ENCODE measurements at regions not wholly inside any gene's neighbourhood (a gene's known extent, or its start where the extent isn't known, plus 50 kb on each side); places are given as distances from the start of the nearest gene placed in this dataset.

- H3K4me3 Mint-ChIP-seq (ENCODE audit: unreplicated experiment) = no peak overlapping the region
- TF ChIP-seq EZH2 (IDR thresholded peaks at IDR 0.05; ENCODE audit: insufficient read depth, low read length) = no peak
- no peak for TF ChIP-seq CTCF (IDR thresholded peaks at IDR 0.05; ENCODE audit: insufficient read depth, low read depth, low read length)
- H3K4me3 ChIP-seq (ENCODE audit: insufficient read depth, low read depth, low read length) = no peak overlapping the region
- no peak overlapping the region for H3K4me2 ChIP-seq (ENCODE audit: low read length)
- H2AFZ ChIP-seq (ENCODE audit: low read depth, low read length) = no peak overlapping the region
- H3K27ac ChIP-seq (ENCODE audit: low read depth, low read length) = no peak overlapping the region
- no peaks in the 10 kb centered on the region for H3K27me3 Mint-ChIP-seq (ENCODE audit: low read depth, unreplicated experiment)
- no peak overlapping the region for H3K27ac Mint-ChIP-seq (ENCODE audit: unreplicated experiment)
- H3K36me3 Mint-ChIP-seq (ENCODE audit: low read depth, unreplicated experiment) = no peaks in the 10 kb centered on the region
- no peak overlapping the region for H3K9ac ChIP-seq (ENCODE audit: low read length)
- FAIRE-seq = no peak
- H3K4me1 Mint-ChIP-seq (ENCODE audit: low read depth, unreplicated experiment) = peaks cover 8% of the 10 kb centered on the region
- H3K4me1 ChIP-seq (ENCODE audit: insufficient read depth, low read length) = no peaks in the 10 kb centered on the region
- H3K36me3 ChIP-seq (ENCODE audit: insufficient read depth, low read length) = no peaks in the 10 kb centered on the region
- H3K27me3 ChIP-seq (ENCODE audit: insufficient read depth, low read length) = no peaks in the 10 kb centered on the region
- H3K79me2 ChIP-seq (ENCODE audit: insufficient read depth, low read length) = no peaks in the 10 kb centered on the region
- no peaks in the 10 kb centered on the region for H4K20me1 ChIP-seq (ENCODE audit: insufficient read depth, low read length)
- peak; percentile 49 for DNase-seq (ENCODE audit: low read depth)
- no peaks in the 10 kb centered on the region for H3K9me3 ChIP-seq (ENCODE audit: insufficient read depth, low read depth, low read length)
- H3K9me3 Mint-ChIP-seq (ENCODE audit: unreplicated experiment) = no peaks in the 10 kb centered on the region
These were observed 901.4 kb upstream of the API5 start for GRCh38 chr11:42410251-42410955.

GRCh38 chr11:42412590-42412989 is 899.2 kb upstream of the API5 start:
- no peak overlapping the region for H3K27ac ChIP-seq (ENCODE audit: low read depth, low read length)
- no peaks in the 10 kb centered on the region for H3K79me2 ChIP-seq (ENCODE audit: insufficient read depth, low read length)
- no peaks in the 10 kb centered on the region for H3K36me3 ChIP-seq (ENCODE audit: insufficient read depth, low read length)
- H3K4me1 ChIP-seq (ENCODE audit: insufficient read depth, low read length) = no peaks in the 10 kb centered on the region
- Mint-ChIP-seq H3K9me3 (ENCODE audit: unreplicated experiment) (no peaks in the 10 kb centered on the region), H3K4me1 (ENCODE audit: low read depth, unreplicated experiment) (peaks cover 3% of the 10 kb centered on the region), H3K36me3 (ENCODE audit: low read depth, unreplicated experiment) (no peaks in the 10 kb centered on the region), H3K27me3 (ENCODE audit: low read depth, unreplicated experiment) (no peaks in the 10 kb centered on the region), H3K27ac (ENCODE audit: unreplicated experiment) (no peak overlapping the region), H3K4me3 (ENCODE audit: unreplicated experiment) (no peak overlapping the region)
- DNase-seq (ENCODE audit: low read depth) (no peak), FAIRE-seq (no peak)
- no peak overlapping the region for H3K4me3 ChIP-seq (ENCODE audit: insufficient read depth, low read depth, low read length)
- no peak for TF ChIP-seq CTCF (IDR thresholded peaks at IDR 0.05; ENCODE audit: insufficient read depth, low read depth, low read length)
- TF ChIP-seq EZH2 (IDR thresholded peaks at IDR 0.05; ENCODE audit: insufficient read depth, low read length) = no peak
- H3K27me3 ChIP-seq (ENCODE audit: insufficient read depth, low read length) = no peaks in the 10 kb centered on the region
- H3K4me2 ChIP-seq (ENCODE audit: low read length) = no peak overlapping the region
- H3K9ac ChIP-seq (ENCODE audit: low read length) = no peak overlapping the region
- no peak overlapping the region for H2AFZ ChIP-seq (ENCODE audit: low read depth, low read length)
- H3K9me3 ChIP-seq (ENCODE audit: insufficient read depth, low read depth, low read length) = no peaks in the 10 kb centered on the region
- H4K20me1 ChIP-seq (ENCODE audit: insufficient read depth, low read length) = no peaks in the 10 kb centered on the region

DNA sequence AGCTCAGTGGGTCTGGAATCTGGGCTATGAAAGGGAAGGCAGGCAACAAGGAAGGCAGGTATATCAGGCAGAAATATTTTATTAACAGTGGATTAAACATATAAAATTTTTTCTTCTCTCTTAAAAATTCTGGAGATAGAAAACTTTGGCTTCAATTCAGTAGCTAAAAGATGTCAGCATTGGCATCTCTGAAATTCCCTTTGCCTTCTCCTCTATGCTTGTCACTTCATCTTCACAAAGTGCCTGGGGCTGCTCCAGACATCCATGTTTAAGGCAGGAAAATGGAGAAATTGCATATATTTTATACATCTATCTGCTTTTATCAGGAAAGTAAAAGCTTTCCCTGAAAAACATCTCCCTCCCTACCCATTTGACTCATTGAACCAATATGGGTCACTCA is 894.1 kb upstream of the API5 start:
- DNase-seq (ENCODE audit: low read depth) (no peak), FAIRE-seq (no peak)
- no peaks in the 10 kb centered on the region for H3K27me3 ChIP-seq (ENCODE audit: insufficient read depth, low read length)

More for the DNA sequence above, 894.1 kb upstream of the API5 start:
- no peak overlapping the region for H3K27ac ChIP-seq (ENCODE audit: low read depth, low read length)
- no peaks in the 10 kb centered on the region for H3K27me3 Mint-ChIP-seq (ENCODE audit: low read depth, unreplicated experiment)
- H3K36me3 Mint-ChIP-seq (ENCODE audit: low read depth, unreplicated experiment) = no peaks in the 10 kb centered on the region
- H3K9me3 Mint-ChIP-seq (ENCODE audit: unreplicated experiment) = no peaks in the 10 kb centered on the region
- H3K9me3 ChIP-seq (ENCODE audit: insufficient read depth, low read depth, low read length) = no peaks in the 10 kb centered on the region
- no peak for TF ChIP-seq CTCF (IDR thresholded peaks at IDR 0.05; ENCODE audit: insufficient read depth, low read depth, low read length)
- TF ChIP-seq EZH2 (IDR thresholded peaks at IDR 0.05; ENCODE audit: insufficient read depth, low read length) = no peak
- no peaks in the 10 kb centered on the region for H3K4me1 Mint-ChIP-seq (ENCODE audit: low read depth, unreplicated experiment)
- no peaks in the 10 kb centered on the region for H3K4me1 ChIP-seq (ENCODE audit: insufficient read depth, low read length)
- no peaks in the 10 kb centered on the region for H3K79me2 ChIP-seq (ENCODE audit: insufficient read depth, low read length)
- H3K9ac ChIP-seq (ENCODE audit: low read length) = no peak overlapping the region
- no peak overlapping the region for H3K4me3 ChIP-seq (ENCODE audit: insufficient read depth, low read depth, low read length)
- no peaks in the 10 kb centered on the region for H3K36me3 ChIP-seq (ENCODE audit: insufficient read depth, low read length)
- H3K4me3 Mint-ChIP-seq (ENCODE audit: unreplicated experiment) = no peak overlapping the region
- no peak overlapping the region for H3K4me2 ChIP-seq (ENCODE audit: low read length)
- no peak overlapping the region for H2AFZ ChIP-seq (ENCODE audit: low read depth, low read length)
- H3K27ac Mint-ChIP-seq (ENCODE audit: unreplicated experiment) = no peak overlapping the region
- H4K20me1 ChIP-seq (ENCODE audit: insufficient read depth, low read length) = no peaks in the 10 kb centered on the region
